ENCODE measurements at regions not wholly inside any gene's neighbourhood (a gene's known extent, or its start where the extent isn't known, plus 50 kb on each side); places are given as distances from the start of the nearest gene placed in this dataset.

GRCh38 chrX:45385757-45386156 lies 185.1 kb upstream of the DIPK2B start:
- DNase-seq (ENCODE audit: low spot score), result no peak

- DNase-seq (ENCODE audit: low spot score), result no peak
Observed at GRCh38 chrX:45381841-45382240, 181.2 kb upstream of the DIPK2B start.

GRCh38 chrX:45381366-45381765 lies 180.7 kb upstream of the DIPK2B start:
- no peak for DNase-seq (ENCODE audit: low spot score)

GRCh38 chrX:45379236-45379635 lies 178.6 kb upstream of the DIPK2B start:
- no peak for DNase-seq (ENCODE audit: low spot score)

GRCh38 chrX:45372151-45372550 lies 171.5 kb upstream of the DIPK2B start:
- DNase-seq (ENCODE audit: low spot score), result no peak

GRCh38 chrX:45368705-45369104 lies 168.0 kb upstream of the DIPK2B start:
- DNase-seq (ENCODE audit: low spot score), result no peak

- no peak for DNase-seq (ENCODE audit: low spot score)
Observed at GRCh38 chrX:45363596-45363995, 162.9 kb upstream of the DIPK2B start.

- no peak for DNase-seq (ENCODE audit: low spot score)
Observed at GRCh38 chrX:45360571-45360970, 159.9 kb upstream of the DIPK2B start.

GRCh38 chrX:45358392-45358791 lies 157.7 kb upstream of the DIPK2B start:
- no peak for DNase-seq (ENCODE audit: low spot score)

GRCh38 chrX:45353456-45353855 lies 152.8 kb upstream of the DIPK2B start:
- no peak for DNase-seq (ENCODE audit: low spot score)

- DNase-seq (ENCODE audit: low spot score), result no peak
Observed at GRCh38 chrX:45352611-45353010, 151.9 kb upstream of the DIPK2B start.

- DNase-seq (ENCODE audit: low spot score), result no peak
Observed at GRCh38 chrX:45351478-45351877, 150.8 kb upstream of the DIPK2B start.

- no peak for DNase-seq (ENCODE audit: low spot score)
Observed at GRCh38 chrX:45348296-45348695, 147.6 kb upstream of the DIPK2B start.

- DNase-seq (ENCODE audit: low spot score), result no peak
Observed at GRCh38 chrX:45347877-45348276, 147.2 kb upstream of the DIPK2B start.

- DNase-seq (ENCODE audit: low spot score), result no peak
Observed at GRCh38 chrX:45344594-45344993, 143.9 kb upstream of the DIPK2B start.

GRCh38 chrX:45329217-45329616 lies 128.5 kb upstream of the DIPK2B start:
- no peak for DNase-seq (ENCODE audit: low spot score)

GRCh38 chrX:45324941-45325340 lies 124.3 kb upstream of the DIPK2B start:
- no peak for DNase-seq (ENCODE audit: low spot score)

- DNase-seq (ENCODE audit: low spot score), result no peak
Observed at GRCh38 chrX:45323387-45323786, 122.7 kb upstream of the DIPK2B start.

GRCh38 chrX:45322820-45323219 lies 122.1 kb upstream of the DIPK2B start:
- DNase-seq (ENCODE audit: low spot score), result no peak

- DNase-seq (ENCODE audit: low spot score), result no peak
Observed at GRCh38 chrX:45322382-45322781, 121.7 kb upstream of the DIPK2B start.

GRCh38 chrX:45320191-45320590 lies 119.5 kb upstream of the DIPK2B start:
- DNase-seq (ENCODE audit: low spot score), result no peak

- no peak for DNase-seq (ENCODE audit: low spot score)
Observed at GRCh38 chrX:45309801-45310200, 109.1 kb upstream of the DIPK2B start.

GRCh38 chrX:45309096-45309495 lies 108.4 kb upstream of the DIPK2B start:
- DNase-seq (ENCODE audit: low spot score), result no peak

- DNase-seq (ENCODE audit: low spot score), result no peak
Observed at GRCh38 chrX:45306794-45307193, 106.1 kb upstream of the DIPK2B start.

- no peak for DNase-seq (ENCODE audit: low spot score)
Observed at GRCh38 chrX:45300638-45301037, 100.0 kb upstream of the DIPK2B start.

All from CD4-positive, alpha-beta T cell treated with Interleukin-6 at 100 ng/mL for 8 hours (primary cell).